ENCODE measurements at regions not wholly inside any gene's neighbourhood (a gene's known extent, or its start where the extent isn't known, plus 50 kb on each side); places are given as distances from the start of the nearest gene placed in this dataset.

DNA sequence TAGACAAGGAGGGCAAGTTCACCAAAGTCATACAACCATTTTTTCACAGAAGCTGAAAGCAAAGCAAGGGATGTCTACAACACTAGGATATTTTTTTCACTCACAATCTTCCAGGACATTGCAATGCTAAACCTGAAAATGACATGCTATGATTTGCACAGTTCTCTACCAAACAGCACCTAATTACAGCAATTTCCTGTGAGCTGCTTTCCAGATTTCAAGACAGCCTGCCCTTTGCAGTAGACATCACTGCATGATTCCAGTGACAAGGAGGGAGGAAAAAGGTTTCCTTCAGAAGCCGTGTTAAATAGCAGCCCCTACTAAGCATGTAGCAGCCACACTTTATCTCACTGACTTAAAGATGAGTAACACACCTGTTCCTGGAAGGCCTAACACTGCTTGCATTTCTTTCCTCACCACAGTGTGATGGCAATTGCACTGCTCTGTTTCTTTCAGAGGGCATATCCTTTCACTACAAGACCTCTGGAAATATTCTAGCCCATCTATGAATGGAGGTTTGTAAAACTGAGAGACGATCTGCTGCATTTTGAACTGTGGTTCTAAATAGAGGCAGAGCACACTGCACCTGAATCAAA is 97.1 kb downstream of the DUSP10 start:
- TF ChIP-seq, protein P1, sequence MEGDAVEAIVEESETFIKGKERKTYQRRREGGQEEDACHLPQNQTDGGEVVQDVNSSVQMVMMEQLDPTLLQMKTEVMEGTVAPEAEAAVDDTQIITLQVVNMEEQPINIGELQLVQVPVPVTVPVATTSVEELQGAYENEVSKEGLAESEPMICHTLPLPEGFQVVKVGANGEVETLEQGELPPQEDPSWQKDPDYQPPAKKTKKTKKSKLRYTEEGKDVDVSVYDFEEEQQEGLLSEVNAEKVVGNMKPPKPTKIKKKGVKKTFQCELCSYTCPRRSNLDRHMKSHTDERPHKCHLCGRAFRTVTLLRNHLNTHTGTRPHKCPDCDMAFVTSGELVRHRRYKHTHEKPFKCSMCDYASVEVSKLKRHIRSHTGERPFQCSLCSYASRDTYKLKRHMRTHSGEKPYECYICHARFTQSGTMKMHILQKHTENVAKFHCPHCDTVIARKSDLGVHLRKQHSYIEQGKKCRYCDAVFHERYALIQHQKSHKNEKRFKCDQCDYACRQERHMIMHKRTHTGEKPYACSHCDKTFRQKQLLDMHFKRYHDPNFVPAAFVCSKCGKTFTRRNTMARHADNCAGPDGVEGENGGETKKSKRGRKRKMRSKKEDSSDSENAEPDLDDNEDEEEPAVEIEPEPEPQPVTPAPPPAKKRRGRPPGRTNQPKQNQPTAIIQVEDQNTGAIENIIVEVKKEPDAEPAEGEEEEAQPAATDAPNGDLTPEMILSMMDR (IDR thresholded peaks at IDR 0.05) = no peak

DNA sequence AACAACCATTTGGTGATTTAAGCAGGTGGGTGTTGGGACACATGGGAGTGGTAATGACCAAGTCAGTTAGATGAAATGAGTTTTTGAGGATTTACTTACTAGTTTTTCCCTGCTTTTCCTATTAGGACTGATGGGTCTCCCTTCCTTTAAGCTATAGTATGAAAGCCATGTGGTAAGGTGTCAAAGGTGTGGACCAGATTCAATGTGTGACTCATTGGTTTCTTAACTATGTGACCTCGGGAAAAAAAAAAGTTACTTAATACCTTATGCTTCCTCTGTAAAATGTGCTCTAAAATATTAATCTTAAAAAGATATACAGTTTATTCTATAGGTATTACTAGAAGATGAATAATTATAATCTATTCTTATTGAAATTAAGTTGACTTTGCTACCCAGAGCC is 93.7 kb downstream of the DUSP10 start:
- H3K36me3 Mint-ChIP-seq = no peaks in the 10 kb centered on the region
- peaks cover 0 to 3% (median 0%) of the 10 kb centered on the region in 3 donors for H3K27me3 Mint-ChIP-seq (ENCODE audit: low read depth in 3 of 3)
- DNase-seq = no peak
- H3K27ac ChIP-seq (ENCODE audit: low read depth in 1 of 2, low read length in 2 of 2) = no peak overlapping the region
- WGBS (ENCODE audit: insufficient coverage) = no CpG with 5 or more reads among the region's 1 CpG
- H3K27ac Mint-ChIP-seq = no peak overlapping the region
- H3K79me2 ChIP-seq (ENCODE audit: insufficient read depth, low read length) = no peaks in the 10 kb centered on the region
- H3K4me1 ChIP-seq (ENCODE audit: control insufficient read depth in 1 of 2, insufficient read depth in 2 of 2, low read length in 2 of 2) = no peaks in the 10 kb centered on the region
- no peaks in the 10 kb centered on the region for H4K20me1 ChIP-seq (ENCODE audit: insufficient read depth, low read length)
- H3K4me3 Mint-ChIP-seq = no peak overlapping the region
- H3K36me3 ChIP-seq (replicated peaks in 1 of 2; ENCODE audit: control insufficient read depth in 1 of 2, insufficient read depth in 2 of 2, low read length in 2 of 2) = no peaks in the 10 kb centered on the region
- peaks cover 0 to 2% (median 0%) of the 10 kb centered on the region in 7 donors for H3K9me3 Mint-ChIP-seq
- TF ChIP-seq, protein P1 (IDR thresholded peaks at IDR 0.05) = no peak
- no peak overlapping the region for H3K9ac ChIP-seq (ENCODE audit: insufficient read depth, low read length, poor library complexity, severe bottlenecking)
- peaks cover 5% of the 10 kb centered on the region for H3K4me1 Mint-ChIP-seq
- no peak overlapping the region for H2AFZ ChIP-seq (ENCODE audit: insufficient read depth, low read depth, low read length, poor library complexity, severe bottlenecking)
- no peaks in the 10 kb centered on the region for H3K9me3 ChIP-seq (replicated peaks in 1 of 2; ENCODE audit: control insufficient read depth in 1 of 2, insufficient read depth in 1 of 2, low read length in 2 of 2)
- H3K4me3 ChIP-seq (replicated peaks in 1 of 3; ENCODE audit: low read depth in 2 of 3, low read length in 3 of 3) = no peak overlapping the region
- intact Hi-C loops (cut with micrococcal nuclease) = no loop called here
- no peaks in the 10 kb centered on the region for H3K27me3 ChIP-seq (ENCODE audit: control insufficient read depth in 2 of 2, insufficient read depth in 2 of 2, low read length in 2 of 2)
- no peak overlapping the region for H3K4me2 ChIP-seq (replicated peaks; ENCODE audit: extremely low read depth, low read length, poor library complexity, severe bottlenecking)

More for the DNA sequence above, 97.1 kb downstream of the DUSP10 start:
- Histone ChIP-seq H4K20me1 (ENCODE audit: insufficient read depth, low read length) (no peaks in the 10 kb centered on the region), H3K36me3 (replicated peaks in 1 of 2; ENCODE audit: control insufficient read depth in 1 of 2, insufficient read depth in 2 of 2, low read length in 2 of 2) (no peaks in the 10 kb centered on the region), H3K4me1 (ENCODE audit: control insufficient read depth in 1 of 2, insufficient read depth in 2 of 2, low read length in 2 of 2) (no peaks in the 10 kb centered on the region), H2AFZ (ENCODE audit: insufficient read depth, low read depth, low read length, poor library complexity, severe bottlenecking) (no peak overlapping the region), H3K9ac (ENCODE audit: insufficient read depth, low read length, poor library complexity, severe bottlenecking) (no peak overlapping the region), H3K79me2 (ENCODE audit: insufficient read depth, low read length) (no peaks in the 10 kb centered on the region), H3K4me2 (replicated peaks; ENCODE audit: extremely low read depth, low read length, poor library complexity, severe bottlenecking) (no peak overlapping the region), H3K27ac (ENCODE audit: low read depth in 1 of 2, low read length in 2 of 2) (no peak overlapping the region), H3K9me3 (replicated peaks in 1 of 2; ENCODE audit: control insufficient read depth in 1 of 2, insufficient read depth in 1 of 2, low read length in 2 of 2) (no peaks in the 10 kb centered on the region), H3K27me3 (ENCODE audit: control insufficient read depth in 2 of 2, insufficient read depth in 2 of 2, low read length in 2 of 2) (no peaks in the 10 kb centered on the region), H3K4me3 (replicated peaks in 1 of 3; ENCODE audit: low read depth in 2 of 3, low read length in 3 of 3) (no peak overlapping the region)
- 100% methylated on average over 1 of the region's 2 CpGs for WGBS (ENCODE audit: insufficient coverage)
- H3K27ac Mint-ChIP-seq = no peak overlapping the region
- H3K4me3 Mint-ChIP-seq = no peak overlapping the region
- H3K4me1 Mint-ChIP-seq = peaks cover 5% of the 10 kb centered on the region
- peaks cover 0 to 2% (median 0%) of the 10 kb centered on the region in 3 donors for H3K27me3 Mint-ChIP-seq (ENCODE audit: low read depth in 3 of 3)
- no peak for DNase-seq
- H3K36me3 Mint-ChIP-seq = no peaks in the 10 kb centered on the region
- intact Hi-C loops (cut with micrococcal nuclease) = no loop called here
- H3K9me3 Mint-ChIP-seq = peaks cover 0 to 2% (median 0%) of the 10 kb centered on the region in 7 donors

Data from CD14-positive monocyte (primary cell).